Gastroesophageal sphincter (tissue), 4 donors: ENCODE measurements at regions not wholly inside any gene's neighbourhood (a gene's known extent, or its start where the extent isn't known, plus 50 kb on each side); places are given as distances from the start of the nearest gene placed in this dataset.

Source experiments
- ATAC-seq: fragments of 150-250 bp; one replicate; pipeline ENCODE4 v1.9.1; 2016; ENCODE audit warnings: mild to moderate bottlenecking, moderate library complexity
- H3K27ac ChIP-seq, 4 donors: fragments of 200-600 bp; sonication (generic) in 3 of 4; 1 replicate in 3 of 4; 2 replicates in 1 of 4; pipeline ENCODE4 v1.5.1; 2016 to 2019
- H3K27me3 ChIP-seq: fragments of 200-600 bp; sonication (generic); one replicate; pipeline ENCODE4 v1.5.1; 2019
- H3K36me3 ChIP-seq, 2 donors: fragments of 200-600 bp; sonication (generic); one replicate each; pipeline ENCODE4 v1.5.1; 2019; ENCODE audit warnings: control low read depth in 1 of 2
- H3K4me1 ChIP-seq, 3 donors: fragments of 200-600 bp; sonication (generic); 1 replicate in 2 of 3; 2 replicates in 1 of 3; pipeline ENCODE4 v1.5.1; 2016 to 2019; ENCODE audit warnings: control low read depth in 2 of 3
- H3K4me3 ChIP-seq, 2 donors: fragments of 200-600 bp; sonication (generic); one replicate each; pipeline ENCODE4 v1.5.1; 2019; ENCODE audit warnings: mild to moderate bottlenecking in 1 of 2, moderate library complexity in 1 of 2
- H3K9me3 ChIP-seq, 3 donors: fragments of 200-600 bp; sonication (generic); one replicate each; pipeline ENCODE4 v1.5.1; 2017 to 2019; ENCODE audit warnings: control low read depth in 2 of 3
- EP300 ChIP-seq: sonication (generic); formaldehyde crosslinking; IDR thresholded peaks from one replicate; pipeline ENCODE4 v1.6.1; 2017; ENCODE audit warnings: antibody characterized with exemption, mild to moderate bottlenecking
- POLR2A ChIP-seq, 2 donors: fragments of 450-650 bp; IDR thresholded peaks; one replicate each; pipeline ENCODE4 v1.6.1; 2017; ENCODE audit warnings: antibody characterized with exemption in 2 of 2, mild to moderate bottlenecking in 2 of 2, moderate library complexity in 1 of 2
- POLR2AphosphoS5 ChIP-seq: sonication (generic); formaldehyde crosslinking; IDR thresholded peaks from one replicate; pipeline ENCODE4 v1.6.1; 2017; ENCODE audit warnings: antibody characterized with exemption
- WGBS, 2 donors: methylation state at CpG; one replicate each; pipeline ENCODE4 v1.1.5; 2018; ENCODE audit warnings: low coverage in 1 of 2; 5-methylcytosine and 5-hydroxymethylcytosine counted together
- TF ChIP-seq, protein P1 (sequence below), 4 experiments: fragments of 200-600 bp in 2 of 4; fragments of 450-650 bp in 2 of 4; sonication (generic) in 1 of 4; IDR thresholded peaks; one replicate each; pipeline ENCODE4 v1.5.1; 2017 to 2019; ENCODE audit warnings: antibody characterized with exemption in 4 of 4, mild to moderate bottlenecking in 2 of 4, moderate library complexity in 2 of 4

- H3K4me1 ChIP-seq, result peaks cover 5 to 28% (median 14%) of the 10 kb centered on the region in 3 donors
- no peak overlapping the region for H3K27ac ChIP-seq
- H3K9me3 ChIP-seq, result no peaks in the 10 kb centered on the region
- no peak overlapping the region for H3K4me3 ChIP-seq
- H3K36me3 ChIP-seq, result no peaks in the 10 kb centered on the region
- WGBS, 2 donors, result 88% methylated on average over 1 of the region's 1 CpG; no CpG with 5 or more reads in 1 of the 2 donors
- TF ChIP-seq POLR2A (IDR thresholded peaks at IDR 0.05) (no peak), POLR2AphosphoS5 (no peak), EP300 (no peak)
- TF ChIP-seq, protein P1, sequence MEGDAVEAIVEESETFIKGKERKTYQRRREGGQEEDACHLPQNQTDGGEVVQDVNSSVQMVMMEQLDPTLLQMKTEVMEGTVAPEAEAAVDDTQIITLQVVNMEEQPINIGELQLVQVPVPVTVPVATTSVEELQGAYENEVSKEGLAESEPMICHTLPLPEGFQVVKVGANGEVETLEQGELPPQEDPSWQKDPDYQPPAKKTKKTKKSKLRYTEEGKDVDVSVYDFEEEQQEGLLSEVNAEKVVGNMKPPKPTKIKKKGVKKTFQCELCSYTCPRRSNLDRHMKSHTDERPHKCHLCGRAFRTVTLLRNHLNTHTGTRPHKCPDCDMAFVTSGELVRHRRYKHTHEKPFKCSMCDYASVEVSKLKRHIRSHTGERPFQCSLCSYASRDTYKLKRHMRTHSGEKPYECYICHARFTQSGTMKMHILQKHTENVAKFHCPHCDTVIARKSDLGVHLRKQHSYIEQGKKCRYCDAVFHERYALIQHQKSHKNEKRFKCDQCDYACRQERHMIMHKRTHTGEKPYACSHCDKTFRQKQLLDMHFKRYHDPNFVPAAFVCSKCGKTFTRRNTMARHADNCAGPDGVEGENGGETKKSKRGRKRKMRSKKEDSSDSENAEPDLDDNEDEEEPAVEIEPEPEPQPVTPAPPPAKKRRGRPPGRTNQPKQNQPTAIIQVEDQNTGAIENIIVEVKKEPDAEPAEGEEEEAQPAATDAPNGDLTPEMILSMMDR (IDR thresholded peaks at IDR 0.05), result no peak
- H3K27me3 ChIP-seq, result no peaks in the 10 kb centered on the region
- ATAC-seq, result no peak
These were observed 423.9 kb upstream of the USP24 start for GRCh38 chr1:55639051-55639450.

GRCh38 chr1:55636696-55637095 is 421.5 kb upstream of the USP24 start:
- Histone ChIP-seq H3K27ac (peak overlapping the region in 3 of 4 donors; percentile 46 to 62 (median 53)), H3K9me3 (no peaks in the 10 kb centered on the region), H3K4me3 (no peak overlapping the region), H3K36me3 (no peaks in the 10 kb centered on the region), H3K4me1 (peaks cover 12 to 43% (median 18%) of the 10 kb centered on the region in 3 donors), H3K27me3 (no peaks in the 10 kb centered on the region)
- ATAC-seq, result no peak
- no peak for TF ChIP-seq POLR2A (IDR thresholded peaks at IDR 0.05)
- no peak for TF ChIP-seq EP300
- TF ChIP-seq, protein P1 (IDR thresholded peaks at IDR 0.05), result no peak
- no peak for TF ChIP-seq POLR2AphosphoS5
- WGBS, 2 donors, result 86 to 100% methylated on average over 1 of the region's 1 CpG

DNA sequence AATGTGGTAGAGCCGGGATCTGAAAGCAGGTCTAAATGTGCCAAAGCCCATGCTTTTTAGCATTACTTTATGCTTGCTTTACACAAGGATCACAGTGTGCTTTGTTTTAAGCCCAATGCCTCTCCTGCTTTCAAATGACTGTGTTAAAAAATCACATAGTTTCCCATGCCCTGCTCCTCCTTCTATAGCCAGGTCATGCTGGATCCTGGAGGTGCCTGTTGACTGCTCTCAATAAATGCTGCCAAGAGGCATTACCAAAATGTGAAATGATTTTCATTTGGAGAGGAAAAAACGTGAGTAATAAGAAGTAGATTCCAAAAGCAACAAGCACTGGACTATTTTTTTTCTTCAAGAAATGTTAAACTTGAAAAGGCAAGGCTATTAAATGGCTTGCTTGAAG is 420.7 kb upstream of the USP24 start:
- Histone ChIP-seq H3K4me3 (no peak overlapping the region), H3K9me3 (no peaks in the 10 kb centered on the region), H3K27ac (peak overlapping the region; percentile 12 to 62 (median 50)), H3K36me3 (no peaks in the 10 kb centered on the region), H3K4me1 (peaks cover 12 to 35% (median 18%) of the 10 kb centered on the region in 3 donors), H3K27me3 (no peaks in the 10 kb centered on the region)
- WGBS, 2 donors, result 29 to 31% methylated on average over 2 of the region's 2 CpGs
- TF ChIP-seq POLR2AphosphoS5 (peak; percentile 12), EP300 (no peak)
- peak; percentile 35 for ATAC-seq

DNA sequence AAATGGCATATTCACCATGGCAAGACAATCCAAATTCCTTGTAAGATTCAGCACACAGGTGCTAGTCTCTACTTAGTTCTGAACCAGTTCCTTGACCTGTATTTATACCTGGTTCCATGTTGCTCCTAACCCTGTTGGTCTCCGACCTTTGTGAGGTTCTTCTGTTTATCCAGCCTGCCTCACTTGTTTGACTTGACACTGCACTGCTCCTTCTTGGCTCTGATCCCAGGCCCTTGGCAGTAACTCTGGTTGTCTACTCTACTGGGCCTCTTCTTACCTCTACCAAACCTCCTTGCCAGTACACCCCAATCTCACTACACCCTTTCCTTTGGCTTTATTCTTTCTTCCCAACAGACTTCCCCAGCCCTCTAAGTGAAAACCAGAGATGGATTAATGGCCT is 419.4 kb upstream of the USP24 start:
- peak overlapping the region in 2 of 4 donors; percentile 18 to 62 for H3K27ac ChIP-seq
- no peak for ATAC-seq
- H3K36me3 ChIP-seq, result no peaks in the 10 kb centered on the region

GRCh38 chr1:55632906-55633305 is 417.7 kb upstream of the USP24 start:
- no peaks in the 10 kb centered on the region for H3K36me3 ChIP-seq
- H3K9me3 ChIP-seq, result no peaks in the 10 kb centered on the region
- no peak for TF ChIP-seq EP300
- TF ChIP-seq POLR2A (IDR thresholded peaks at IDR 0.05), result no peak
- no peak for TF ChIP-seq POLR2AphosphoS5
- TF ChIP-seq, protein P1 (IDR thresholded peaks at IDR 0.05), result no peak
- peaks cover 12 to 35% (median 18%) of the 10 kb centered on the region in 3 donors for H3K4me1 ChIP-seq
- 20 to 38% methylated on average over 1 to 2 of the region's 2 CpGs for WGBS, 2 donors
- H3K27me3 ChIP-seq, result no peaks in the 10 kb centered on the region
- ATAC-seq, result no peak
- no peak overlapping the region for H3K4me3 ChIP-seq
- H3K27ac ChIP-seq, result peak overlapping the region; percentile 41 to 64 (median 53)

More for the DNA sequence above, 419.4 kb upstream of the USP24 start:
- TF ChIP-seq EP300 (no peak), POLR2A (IDR thresholded peaks at IDR 0.05) (no peak), POLR2AphosphoS5 (no peak)
- TF ChIP-seq, protein P1 (IDR thresholded peaks at IDR 0.05), result no peak
- Histone ChIP-seq H3K9me3 (no peaks in the 10 kb centered on the region), H3K4me1 (peaks cover 12 to 35% (median 18%) of the 10 kb centered on the region in 3 donors), H3K27me3 (no peaks in the 10 kb centered on the region), H3K4me3 (no peak overlapping the region)
- WGBS, 2 donors, result 71 to 89% methylated on average over 1 of the region's 1 CpG
